ENCODE measurements at regions not wholly inside any gene's neighbourhood (a gene's known extent, or its start where the extent isn't known, plus 50 kb on each side); places are given as distances from the start of the nearest gene placed in this dataset.
A peak's percentile ranks its signal among the peaks of the same experiment; 100 is the strongest.

- no peak for DNase-seq (ENCODE audit: low read depth, low spot score)
- H3K9me3 ChIP-seq (ENCODE audit: low read depth, low read length) = no peaks in the 10 kb centered on the region
- H3K36me3 ChIP-seq (ENCODE audit: insufficient read depth, low read length) = no peaks in the 10 kb centered on the region
- no peak overlapping the region for H3K4me3 ChIP-seq
- TF ChIP-seq POLR2AphosphoS5 (IDR thresholded peaks at IDR 0.05; ENCODE audit: borderline replicate concordance, low read depth, low read length) (no peak), EZH2 (IDR thresholded peaks at IDR 0.05) (no peak), FOXP2 (optimal IDR thresholded peaks at IDR 0.05; ENCODE audit: control extremely low read depth, extremely low read length, insufficient read depth) (no peak)
- no peak overlapping the region for H3K27ac ChIP-seq
- H3K9ac ChIP-seq (ENCODE audit: insufficient read length) = no peak overlapping the region
These were observed 80.2 kb upstream of the ITGA4 start for GRCh38 chr2:181376999-181377398.

- Histone ChIP-seq H3K27ac (no peak overlapping the region), H3K36me3 (ENCODE audit: insufficient read depth, low read length) (no peaks in the 10 kb centered on the region), H3K9me3 (ENCODE audit: low read depth, low read length) (no peaks in the 10 kb centered on the region), H3K4me3 (no peak overlapping the region), H3K9ac (ENCODE audit: insufficient read length) (no peak overlapping the region)
- no peak for TF ChIP-seq POLR2AphosphoS5 (IDR thresholded peaks at IDR 0.05; ENCODE audit: borderline replicate concordance, low read depth, low read length)
- TF ChIP-seq FOXP2 (optimal IDR thresholded peaks at IDR 0.05; ENCODE audit: control extremely low read depth, extremely low read length, insufficient read depth) = no peak
- no peak for TF ChIP-seq EZH2 (IDR thresholded peaks at IDR 0.05)
- DNase-seq (ENCODE audit: low read depth, low spot score) = no peak
These were observed 78.7 kb upstream of the ITGA4 start for GRCh38 chr2:181378491-181378890.

GRCh38 chr2:181380581-181380980 is 76.6 kb upstream of the ITGA4 start:
- DNase-seq (ENCODE audit: low read depth, low spot score) = no peak
- Histone ChIP-seq H3K36me3 (ENCODE audit: insufficient read depth, low read length) (no peaks in the 10 kb centered on the region), H3K9me3 (ENCODE audit: low read depth, low read length) (no peaks in the 10 kb centered on the region; the same call in 1 of the 2 replicates), H3K4me3 (no peak overlapping the region), H3K9ac (ENCODE audit: insufficient read length) (no peak overlapping the region), H3K27ac (no peak overlapping the region)
- no peak for TF ChIP-seq EZH2 (IDR thresholded peaks at IDR 0.05)
- no peak for TF ChIP-seq FOXP2 (optimal IDR thresholded peaks at IDR 0.05; ENCODE audit: control extremely low read depth, extremely low read length, insufficient read depth)
- no peak for TF ChIP-seq POLR2AphosphoS5 (IDR thresholded peaks at IDR 0.05; ENCODE audit: borderline replicate concordance, low read depth, low read length)

GRCh38 chr2:181384923-181385322 is 72.3 kb upstream of the ITGA4 start:
- DNase-seq (ENCODE audit: low read depth, low spot score) = no peak
- TF ChIP-seq FOXP2 (optimal IDR thresholded peaks at IDR 0.05; ENCODE audit: control extremely low read depth, extremely low read length, insufficient read depth) (no peak), POLR2AphosphoS5 (IDR thresholded peaks at IDR 0.05; ENCODE audit: borderline replicate concordance, low read depth, low read length) (no peak), EZH2 (IDR thresholded peaks at IDR 0.05) (no peak)
- Histone ChIP-seq H3K9ac (ENCODE audit: insufficient read length) (no peak overlapping the region), H3K27ac (no peak overlapping the region), H3K9me3 (ENCODE audit: low read depth, low read length) (no peaks in the 10 kb centered on the region; the same call in 1 of the 2 replicates), H3K36me3 (ENCODE audit: insufficient read depth, low read length) (no peaks in the 10 kb centered on the region), H3K4me3 (no peak overlapping the region)

GRCh38 chr2:181389524-181389923 is 67.7 kb upstream of the ITGA4 start:
- Histone ChIP-seq H3K4me3 (no peak overlapping the region), H3K27ac (no peak overlapping the region), H3K36me3 (ENCODE audit: insufficient read depth, low read length) (no peaks in the 10 kb centered on the region), H3K9ac (ENCODE audit: insufficient read length) (no peak overlapping the region), H3K9me3 (ENCODE audit: low read depth, low read length) (no peaks in the 10 kb centered on the region; the same call in 1 of the 2 replicates)
- no peak for DNase-seq (ENCODE audit: low read depth, low spot score)
- TF ChIP-seq POLR2AphosphoS5 (IDR thresholded peaks at IDR 0.05; ENCODE audit: borderline replicate concordance, low read depth, low read length) (no peak), EZH2 (IDR thresholded peaks at IDR 0.05) (no peak), FOXP2 (optimal IDR thresholded peaks at IDR 0.05; ENCODE audit: control extremely low read depth, extremely low read length, insufficient read depth) (no peak)

GRCh38 chr2:181393472-181393871 is 63.7 kb upstream of the ITGA4 start:
- Histone ChIP-seq H3K4me3 (no peak overlapping the region), H3K9me3 (ENCODE audit: low read depth, low read length) (no peaks in the 10 kb centered on the region), H3K27ac (no peak overlapping the region), H3K36me3 (ENCODE audit: insufficient read depth, low read length) (no peaks in the 10 kb centered on the region), H3K9ac (ENCODE audit: insufficient read length) (no peak overlapping the region)
- no peak for DNase-seq (ENCODE audit: low read depth, low spot score)
- no peak for TF ChIP-seq FOXP2 (optimal IDR thresholded peaks at IDR 0.05; ENCODE audit: control extremely low read depth, extremely low read length, insufficient read depth)
- TF ChIP-seq EZH2 (IDR thresholded peaks at IDR 0.05) = no peak
- no peak for TF ChIP-seq POLR2AphosphoS5 (IDR thresholded peaks at IDR 0.05; ENCODE audit: borderline replicate concordance, low read depth, low read length)

- H3K36me3 ChIP-seq (ENCODE audit: insufficient read depth, low read length) = no peaks in the 10 kb centered on the region
- H3K9me3 ChIP-seq (ENCODE audit: low read depth, low read length) = no peaks in the 10 kb centered on the region
- H3K4me3 ChIP-seq = no peak overlapping the region; the same call in 1 of the 2 replicates
- no peak for TF ChIP-seq EZH2 (IDR thresholded peaks at IDR 0.05)
- H3K9ac ChIP-seq (ENCODE audit: insufficient read length) = no peak overlapping the region
- H3K27ac ChIP-seq = peak overlapping the region; percentile 54
- no peak for DNase-seq (ENCODE audit: low read depth, low spot score)
These were observed 62.3 kb upstream of the ITGA4 start for GRCh38 chr2:181394741-181395437.

GRCh38 chr2:181395851-181396250 is 61.3 kb upstream of the ITGA4 start:
- Histone ChIP-seq H3K9ac (ENCODE audit: insufficient read length) (no peak overlapping the region), H3K36me3 (ENCODE audit: insufficient read depth, low read length) (no peaks in the 10 kb centered on the region), H3K27ac (peak overlapping the region; percentile 54), H3K4me3 (peak overlapping the region; percentile 11; the same call in 1 of the 2 replicates), H3K9me3 (ENCODE audit: low read depth, low read length) (no peaks in the 10 kb centered on the region)
- DNase-seq (ENCODE audit: low read depth, low spot score) = no peak
- TF ChIP-seq EZH2 (IDR thresholded peaks at IDR 0.05) (no peak), POLR2AphosphoS5 (IDR thresholded peaks at IDR 0.05; ENCODE audit: borderline replicate concordance, low read depth, low read length) (no peak), FOXP2 (optimal IDR thresholded peaks at IDR 0.05; ENCODE audit: control extremely low read depth, extremely low read length, insufficient read depth) (no peak)
